ENCODE measurements at regions not wholly inside any gene's neighbourhood (a gene's known extent, or its start where the extent isn't known, plus 50 kb on each side); places are given as distances from the start of the nearest gene placed in this dataset.

DNA sequence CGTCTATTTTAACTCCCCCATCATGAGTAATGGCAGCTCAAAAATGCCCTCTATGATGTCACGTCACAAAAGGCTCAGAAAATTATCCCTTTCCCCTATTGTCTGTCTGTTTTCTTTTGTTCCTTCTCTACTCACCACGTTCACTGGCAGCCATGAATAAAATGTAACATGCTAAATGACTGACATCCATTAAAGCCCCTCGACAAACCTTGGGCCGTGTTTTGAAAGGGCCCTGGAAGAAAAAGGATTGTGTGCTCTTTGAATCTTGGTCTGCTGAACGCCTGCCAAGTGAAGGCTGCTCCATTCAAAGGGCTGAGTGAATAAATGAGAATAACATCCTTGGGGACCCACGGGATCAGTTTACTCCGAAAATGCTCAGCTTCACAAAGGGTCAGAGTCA is 118.7 kb downstream of the RPS12 start:
- Histone ChIP-seq H3K36me3 (no peaks in the 10 kb centered on the region), H3K9me3 (no peaks in the 10 kb centered on the region), H3K27me3 (peaks cover 0 to 3% of the 10 kb centered on the region in 2 donors), H3K4me1 (no peaks in the 10 kb centered on the region), H3K27ac (no peak overlapping the region), H3K4me3 (no peak overlapping the region)
- TF ChIP-seq, protein P1, sequence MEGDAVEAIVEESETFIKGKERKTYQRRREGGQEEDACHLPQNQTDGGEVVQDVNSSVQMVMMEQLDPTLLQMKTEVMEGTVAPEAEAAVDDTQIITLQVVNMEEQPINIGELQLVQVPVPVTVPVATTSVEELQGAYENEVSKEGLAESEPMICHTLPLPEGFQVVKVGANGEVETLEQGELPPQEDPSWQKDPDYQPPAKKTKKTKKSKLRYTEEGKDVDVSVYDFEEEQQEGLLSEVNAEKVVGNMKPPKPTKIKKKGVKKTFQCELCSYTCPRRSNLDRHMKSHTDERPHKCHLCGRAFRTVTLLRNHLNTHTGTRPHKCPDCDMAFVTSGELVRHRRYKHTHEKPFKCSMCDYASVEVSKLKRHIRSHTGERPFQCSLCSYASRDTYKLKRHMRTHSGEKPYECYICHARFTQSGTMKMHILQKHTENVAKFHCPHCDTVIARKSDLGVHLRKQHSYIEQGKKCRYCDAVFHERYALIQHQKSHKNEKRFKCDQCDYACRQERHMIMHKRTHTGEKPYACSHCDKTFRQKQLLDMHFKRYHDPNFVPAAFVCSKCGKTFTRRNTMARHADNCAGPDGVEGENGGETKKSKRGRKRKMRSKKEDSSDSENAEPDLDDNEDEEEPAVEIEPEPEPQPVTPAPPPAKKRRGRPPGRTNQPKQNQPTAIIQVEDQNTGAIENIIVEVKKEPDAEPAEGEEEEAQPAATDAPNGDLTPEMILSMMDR (IDR thresholded peaks at IDR 0.05) = no peak
- ATAC-seq (no peak), DNase-seq (no peak)
- intact Hi-C loops (cut with DNase I) = no loop called here

DNA sequence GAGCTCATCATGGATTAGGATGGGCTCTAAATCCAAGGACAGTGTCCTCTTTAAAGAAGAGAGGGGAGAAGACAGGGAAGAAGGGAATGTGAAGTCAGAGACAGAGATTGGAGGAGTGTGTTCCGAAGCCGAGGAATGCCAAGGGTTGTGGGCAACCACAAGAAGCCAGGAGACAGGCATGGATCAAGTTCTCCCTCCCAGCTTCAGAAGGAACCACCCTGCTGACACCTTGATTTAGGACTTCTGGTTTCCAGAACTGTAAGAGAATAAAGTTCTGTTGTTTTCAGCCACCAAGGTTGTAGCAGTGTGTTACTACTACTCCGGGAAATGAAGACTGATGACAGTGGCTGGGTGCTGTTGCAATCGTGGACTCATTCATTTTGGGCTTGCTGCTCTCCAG is 120.1 kb downstream of the RPS12 start:
- Histone ChIP-seq H3K4me3 (no peak overlapping the region), H3K36me3 (no peaks in the 10 kb centered on the region), H3K27ac (no peak overlapping the region), H3K4me1 (no peaks in the 10 kb centered on the region), H3K9me3 (no peaks in the 10 kb centered on the region), H3K27me3 (peaks cover 0 to 3% of the 10 kb centered on the region in 2 donors)
- no peak for DNase-seq
- intact Hi-C loops (cut with DNase I) = no loop called here
- ATAC-seq = no peak
- TF ChIP-seq, protein P1 (IDR thresholded peaks at IDR 0.05) = no peak

DNA sequence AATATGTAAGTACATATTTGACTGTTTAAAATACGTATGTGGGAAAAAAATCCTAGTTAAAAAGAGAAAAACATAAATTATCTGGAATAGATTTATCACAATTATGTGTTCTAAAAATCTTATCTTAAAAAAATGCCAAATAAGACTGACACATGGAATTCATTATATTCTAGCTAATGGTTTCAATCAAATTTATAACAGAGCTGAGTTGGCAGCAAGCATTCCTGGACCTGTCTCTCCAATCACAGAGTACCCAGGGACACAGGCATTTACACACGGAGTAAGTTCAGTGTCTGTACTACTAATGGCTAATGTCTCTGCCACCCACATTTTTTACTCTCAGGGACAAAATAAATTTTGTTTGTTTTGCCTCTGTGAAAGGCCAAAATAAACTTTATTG is 122.3 kb downstream of the RPS12 start:
- ATAC-seq (no peak), DNase-seq (no peak)
- H3K9me3 ChIP-seq = no peaks in the 10 kb centered on the region
- TF ChIP-seq, protein P1 (IDR thresholded peaks at IDR 0.05) = no peak
- H3K27ac ChIP-seq = no peak overlapping the region
- peaks cover 0 to 3% of the 10 kb centered on the region in 2 donors for H3K27me3 ChIP-seq
- no peaks in the 10 kb centered on the region for H3K36me3 ChIP-seq
- H3K4me3 ChIP-seq = no peak overlapping the region
- H3K4me1 ChIP-seq = no peaks in the 10 kb centered on the region
- intact Hi-C loops (cut with DNase I) = no loop called here

DNA sequence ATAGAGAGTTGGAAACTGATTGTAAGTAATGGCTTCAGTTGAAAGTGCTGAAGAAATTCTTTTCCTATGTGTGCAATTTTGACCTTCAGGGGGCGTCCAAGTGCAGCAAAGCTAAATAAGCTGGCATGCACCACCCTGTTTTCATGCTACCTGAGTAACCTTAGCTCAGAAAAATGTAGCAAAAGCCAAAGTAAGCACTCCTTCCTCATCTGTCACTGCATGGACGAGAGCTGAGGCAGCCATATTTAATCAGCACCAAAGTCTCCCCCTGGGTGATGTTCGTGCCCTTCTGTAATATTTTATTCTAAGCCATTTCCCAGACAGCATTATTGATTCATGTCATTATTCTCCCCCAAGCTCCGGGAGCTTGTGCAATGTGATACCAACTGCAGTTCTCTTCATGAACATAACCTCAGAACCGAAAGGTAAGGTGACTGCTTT is 123.1 kb downstream of the RPS12 start:
- peak; percentile 83 for ATAC-seq

DNA sequence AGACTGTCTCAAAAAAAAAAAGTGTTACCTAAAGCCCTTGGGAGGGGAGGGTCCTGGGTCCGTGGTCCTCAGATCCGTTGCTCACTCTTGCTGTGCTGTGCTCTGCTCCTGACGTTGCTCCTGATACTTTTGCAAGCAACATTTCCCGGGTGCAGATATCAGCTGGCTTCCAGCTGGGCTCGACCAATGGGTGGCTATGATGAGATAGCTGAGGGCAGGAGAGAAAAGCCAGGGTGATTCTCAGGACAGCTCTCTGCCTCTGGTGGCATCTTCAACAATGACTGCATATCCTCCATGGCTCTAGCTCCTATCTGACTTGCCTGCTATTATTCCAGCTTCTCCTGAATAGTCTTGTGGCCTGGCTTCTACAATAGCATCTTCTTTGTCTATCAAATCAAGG is 134.5 kb downstream of the RPS12 start:
- DNase-seq (no peak), ATAC-seq (no peak)
- Histone ChIP-seq H3K4me1 (no peaks in the 10 kb centered on the region), H3K4me3 (no peak overlapping the region), H3K27ac (no peak overlapping the region), H3K27me3 (peaks cover 0 to 5% of the 10 kb centered on the region in 2 donors), H3K9me3 (no peaks in the 10 kb centered on the region), H3K36me3 (no peaks in the 10 kb centered on the region)
- intact Hi-C loops (cut with DNase I) = no loop called here
- TF ChIP-seq, protein P1 (IDR thresholded peaks at IDR 0.05) = no peak

More for the DNA sequence above, 123.1 kb downstream of the RPS12 start:
- TF ChIP-seq, protein P1 (IDR thresholded peaks at IDR 0.05) = no peak
- Histone ChIP-seq H3K27ac (no peak overlapping the region), H3K4me3 (no peak overlapping the region), H3K36me3 (no peaks in the 10 kb centered on the region), H3K27me3 (peaks cover 0 to 3% of the 10 kb centered on the region in 2 donors), H3K9me3 (no peaks in the 10 kb centered on the region), H3K4me1 (no peaks in the 10 kb centered on the region)
- intact Hi-C loops (cut with DNase I) = no loop called here
- peak in 1 of 4 donors; percentile 45 for DNase-seq
